Hematopoietic multipotent progenitor cell (in vitro differentiated cells): ENCODE measurements at regions not wholly inside any gene's neighbourhood (a gene's known extent, or its start where the extent isn't known, plus 50 kb on each side); places are given as distances from the start of the nearest gene placed in this dataset.

Experiments used
- DNase-seq, 3 donors: peaks; one replicate each; pipeline ENCODE4 v3.0.0-alpha.2; 2011 to 2015; ENCODE audit warnings: low read depth in 2 of 3, low spot score in 2 of 3

GRCh38 chr15:38692789-38693062, 128.1 kb upstream of the RASGRP1 start:
- DNase-seq, result no peak

GRCh38 chr15:38695249-38696108, 130.9 kb upstream of the RASGRP1 start:
- DNase-seq, result no peak

GRCh38 chr15:38696109-38696727, 131.6 kb upstream of the RASGRP1 start:
- DNase-seq, result peak in 2 of 3 donors; percentile 93 to 96

GRCh38 chr15:38696790-38697495, 132.3 kb upstream of the RASGRP1 start:
- DNase-seq, result no peak

GRCh38 chr15:38698254-38698653, 133.6 kb upstream of the RASGRP1 start:
- DNase-seq, result no peak

- DNase-seq, result peak; percentile 44 to 77 (median 71)
Measured at GRCh38 chr15:38699633-38700230, 135.1 kb upstream of the RASGRP1 start.

- DNase-seq, result no peak
Measured at GRCh38 chr15:38701149-38701548, 136.5 kb upstream of the RASGRP1 start.

- DNase-seq, result no peak
Measured at GRCh38 chr15:38702178-38702912, 137.7 kb upstream of the RASGRP1 start.

- no peak for DNase-seq
Measured at GRCh38 chr15:38705436-38706219, 141.0 kb upstream of the RASGRP1 start.

- DNase-seq, result no peak
Measured at GRCh38 chr15:38706956-38707355, 142.3 kb upstream of the RASGRP1 start.

GRCh38 chr15:38707802-38708671, 143.4 kb upstream of the RASGRP1 start:
- DNase-seq, result peak in 1 of 3 donors; percentile 71

GRCh38 chr15:38708672-38709180, 144.1 kb upstream of the RASGRP1 start:
- no peak for DNase-seq

GRCh38 chr15:38709196-38709595, 144.6 kb upstream of the RASGRP1 start:
- DNase-seq, result no peak

GRCh38 chr15:38714309-38715072, 149.9 kb upstream of the RASGRP1 start:
- DNase-seq, result no peak

GRCh38 chr15:38720893-38721567, 156.4 kb upstream of the RASGRP1 start:
- DNase-seq, result no peak

GRCh38 chr15:38721568-38721945, 156.9 kb upstream of the RASGRP1 start:
- no peak for DNase-seq

GRCh38 chr15:38722236-38722635, 157.6 kb upstream of the RASGRP1 start:
- no peak for DNase-seq
